NCI-H345 treated with DMSO at 0.1 percent for 48 hours (cell line): ENCODE measurements at regions not wholly inside any gene's neighbourhood (a gene's known extent, or its start where the extent isn't known, plus 50 kb on each side); places are given as distances from the start of the nearest gene placed in this dataset.
"Not testable (repeated sequence)": the region's sequence is repeated elsewhere in the genome, so short reads cannot be mapped to it uniquely, and the experiment has no call there.

Source experiments
- DNase-seq: peaks from one replicate; lab custom pipeline; 2025; ENCODE audit not compliant: unreplicated experiment; lab: John Stamatoyannopoulos, UW

- no peak for DNase-seq
Measured at GRCh38 chr12:11535127-11535526, 114.3 kb upstream of the ETV6 start.

- DNase-seq: no peak
Measured at GRCh38 chr12:11539156-11539555, 110.3 kb upstream of the ETV6 start.

- no peak for DNase-seq
Measured at GRCh38 chr12:11540156-11540555, 109.3 kb upstream of the ETV6 start.

- no peak for DNase-seq
Measured at GRCh38 chr12:11540615-11541310, 108.7 kb upstream of the ETV6 start.

- DNase-seq: no peak
Measured at GRCh38 chr12:11542599-11542998, 106.9 kb upstream of the ETV6 start.

GRCh38 chr12:11543457-11544158 is 105.9 kb upstream of the ETV6 start:
- no peak for DNase-seq

- DNase-seq: no peak
Measured at GRCh38 chr12:11545484-11546330, 103.8 kb upstream of the ETV6 start.

GRCh38 chr12:11546582-11547270 is 102.7 kb upstream of the ETV6 start:
- DNase-seq: not testable (repeated sequence)

GRCh38 chr12:11547271-11547646 is 102.2 kb upstream of the ETV6 start:
- DNase-seq: not testable (repeated sequence)

- DNase-seq: no peak
Measured at GRCh38 chr12:11549119-11549518, 100.4 kb upstream of the ETV6 start.

- peak; percentile 45 for DNase-seq
Measured at GRCh38 chr12:11553871-11554533, 95.5 kb upstream of the ETV6 start.

- no peak for DNase-seq
Measured at GRCh38 chr12:11555195-11555594, 94.3 kb upstream of the ETV6 start.

- DNase-seq: peak; percentile 14
Measured at GRCh38 chr12:11555743-11556625, 93.5 kb upstream of the ETV6 start.

GRCh38 chr12:11556682-11557081 is 92.8 kb upstream of the ETV6 start:
- no peak for DNase-seq

GRCh38 chr12:11559626-11560340 is 89.7 kb upstream of the ETV6 start:
- no peak for DNase-seq

GRCh38 chr12:11561411-11561810 is 88.1 kb upstream of the ETV6 start:
- DNase-seq: no peak

- no peak for DNase-seq
Measured at GRCh38 chr12:11563785-11564739, 85.4 kb upstream of the ETV6 start.
